K562 (cell line): ENCODE measurements at regions not wholly inside any gene's neighbourhood (a gene's known extent, or its start where the extent isn't known, plus 50 kb on each side); places are given as distances from the start of the nearest gene placed in this dataset.

Experiments
- CBX3 ChIP-seq, 2 experiments: IDR thresholded peaks; 1 replicate in 1 of 2; 2 replicates in 1 of 2; pipeline ENCODE4 v1.6.1; 2012; ENCODE audit warnings: inconsistent platforms in 2 of 2, low read length in 2 of 2, borderline replicate concordance in 1 of 2, control low read depth in 1 of 2
- CHD4 ChIP-seq: fragments of 200-600 bp; sonication (generic); IDR thresholded peaks from 3 replicates; pipeline ENCODE4 v1.6.1; 2012; ENCODE audit warnings: low read depth, mild to moderate bottlenecking, mixed read lengths, low read length, inconsistent platforms; ENCODE audit not compliant: insufficient read depth, insufficient replicate concordance, poor library complexity, severe bottlenecking

GRCh38 chr2:125491663-125492062 is 1164.3 kb upstream of the GYPC start:
- no peak for TF ChIP-seq CHD4
- TF ChIP-seq CBX3 (IDR thresholded peaks at IDR 0.05; ENCODE audit: borderline replicate concordance in 1 of 2, low read length in 2 of 2), result no peak
